SW480 (cell line): ENCODE measurements at regions not wholly inside any gene's neighbourhood (a gene's known extent, or its start where the extent isn't known, plus 50 kb on each side); places are given as distances from the start of the nearest gene placed in this dataset.
"Not testable (repeated sequence)": the region's sequence is repeated elsewhere in the genome, so short reads cannot be mapped to it uniquely, and the experiment has no call there.

Experiments
- DNase-seq: peaks from one replicate; pipeline ENCODE4 v3.0.0-alpha.2; 2016; ENCODE audit warnings: low spot score

DNA sequence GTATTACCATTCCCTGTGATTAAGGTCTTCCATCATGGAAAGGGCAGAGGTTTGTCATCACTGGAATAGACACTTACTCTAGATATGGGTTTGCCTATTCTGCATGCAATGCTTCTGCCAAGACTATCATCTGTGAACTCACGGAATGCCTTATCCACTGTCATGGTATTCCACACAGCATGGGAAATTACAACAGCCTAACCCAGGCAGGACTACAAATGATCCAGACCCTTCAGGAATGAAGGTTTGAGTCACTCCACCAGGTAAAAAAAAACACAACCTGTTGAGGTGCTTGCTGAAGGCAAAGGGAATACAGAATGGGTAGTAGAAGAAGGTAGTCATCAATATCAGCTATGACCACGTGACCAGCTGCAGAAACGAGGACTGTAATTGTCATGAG lies 89.0 kb upstream of the RANBP6 start:
- DNase-seq = not testable (repeated sequence)

DNA sequence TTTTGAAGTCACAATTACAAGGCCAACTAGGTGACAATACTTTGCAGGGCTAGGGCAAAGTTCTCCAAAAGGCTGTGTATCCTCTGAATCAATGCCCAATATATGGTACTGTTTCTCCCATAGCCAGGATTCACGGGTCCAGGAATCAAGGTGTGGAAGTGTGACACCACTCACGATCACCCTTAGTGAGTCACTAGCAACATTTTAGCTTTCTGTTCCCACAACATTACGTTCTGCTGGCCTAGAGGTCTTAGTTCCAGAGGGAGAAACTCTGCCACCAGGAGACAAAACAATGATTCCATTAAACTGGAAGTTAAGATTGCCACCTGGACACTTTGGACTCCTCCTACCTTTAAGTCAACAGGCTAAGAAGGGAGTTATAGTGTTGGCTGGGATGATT lies 88.5 kb upstream of the RANBP6 start:
- not testable (repeated sequence) for DNase-seq

- peak; percentile 60 for DNase-seq
Measured at GRCh38 chr9:6102336-6102987, 87.0 kb upstream of the RANBP6 start.

DNA sequence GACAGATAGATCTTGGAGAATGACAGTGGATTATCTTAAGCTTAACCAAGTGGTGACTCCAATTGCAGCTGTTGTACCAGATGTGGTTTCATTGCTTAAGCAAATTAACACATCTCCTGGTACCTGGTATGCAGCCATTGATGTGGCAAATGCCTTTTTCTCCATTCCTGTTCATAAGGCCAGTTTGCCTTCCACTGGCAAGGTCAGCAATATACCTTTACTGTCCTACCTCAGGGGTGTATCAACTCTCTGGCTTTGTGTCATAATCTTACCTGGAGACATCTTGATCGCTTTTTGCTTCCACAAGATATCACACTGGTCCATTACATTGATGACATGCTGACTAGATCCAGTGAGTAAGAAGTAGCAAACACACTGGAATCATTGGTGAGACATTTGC lies 86.3 kb upstream of the RANBP6 start:
- not testable (repeated sequence) for DNase-seq

GRCh38 chr9:6099346-6099745 lies 83.9 kb upstream of the RANBP6 start:
- not testable (repeated sequence) for DNase-seq

DNA sequence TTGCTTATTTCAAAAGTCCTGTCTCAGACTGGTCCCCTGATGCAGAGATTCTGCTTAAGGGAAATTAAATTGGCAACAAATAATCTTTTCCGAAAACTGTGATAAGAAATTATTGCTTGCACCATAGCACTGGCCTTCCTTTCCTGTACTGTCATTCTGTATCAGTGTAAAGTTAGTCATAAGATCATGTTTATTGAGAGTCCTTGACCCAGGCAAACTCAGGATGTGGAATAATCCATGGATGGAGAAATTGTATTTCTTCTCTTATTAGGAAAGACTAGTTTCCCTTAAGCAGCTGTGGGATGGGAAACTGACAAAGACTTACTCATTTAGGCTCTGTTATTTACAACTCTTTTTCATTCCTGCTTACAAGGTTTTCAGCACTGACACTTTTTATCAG lies 83.0 kb upstream of the RANBP6 start:
- no peak for DNase-seq

DNA sequence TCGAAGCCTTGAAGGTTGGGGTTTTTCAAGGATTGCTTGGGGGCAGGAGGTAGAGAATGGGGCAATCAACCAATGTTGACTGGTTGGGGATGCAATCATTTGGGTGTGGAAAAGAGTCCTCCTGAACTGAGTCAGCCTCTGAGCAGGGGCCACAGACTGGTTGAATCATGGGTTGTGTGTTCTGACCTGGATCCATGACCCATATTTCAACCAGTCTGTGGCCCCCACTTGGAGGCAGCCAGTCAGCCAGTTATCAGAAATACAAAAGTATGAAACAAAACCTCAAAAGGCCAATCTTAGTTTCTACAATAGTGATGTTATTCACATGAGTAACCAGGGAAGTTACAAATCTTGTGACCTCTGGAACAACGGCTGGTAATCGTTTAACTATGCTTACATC lies 81.4 kb upstream of the RANBP6 start:
- no peak for DNase-seq

DNA sequence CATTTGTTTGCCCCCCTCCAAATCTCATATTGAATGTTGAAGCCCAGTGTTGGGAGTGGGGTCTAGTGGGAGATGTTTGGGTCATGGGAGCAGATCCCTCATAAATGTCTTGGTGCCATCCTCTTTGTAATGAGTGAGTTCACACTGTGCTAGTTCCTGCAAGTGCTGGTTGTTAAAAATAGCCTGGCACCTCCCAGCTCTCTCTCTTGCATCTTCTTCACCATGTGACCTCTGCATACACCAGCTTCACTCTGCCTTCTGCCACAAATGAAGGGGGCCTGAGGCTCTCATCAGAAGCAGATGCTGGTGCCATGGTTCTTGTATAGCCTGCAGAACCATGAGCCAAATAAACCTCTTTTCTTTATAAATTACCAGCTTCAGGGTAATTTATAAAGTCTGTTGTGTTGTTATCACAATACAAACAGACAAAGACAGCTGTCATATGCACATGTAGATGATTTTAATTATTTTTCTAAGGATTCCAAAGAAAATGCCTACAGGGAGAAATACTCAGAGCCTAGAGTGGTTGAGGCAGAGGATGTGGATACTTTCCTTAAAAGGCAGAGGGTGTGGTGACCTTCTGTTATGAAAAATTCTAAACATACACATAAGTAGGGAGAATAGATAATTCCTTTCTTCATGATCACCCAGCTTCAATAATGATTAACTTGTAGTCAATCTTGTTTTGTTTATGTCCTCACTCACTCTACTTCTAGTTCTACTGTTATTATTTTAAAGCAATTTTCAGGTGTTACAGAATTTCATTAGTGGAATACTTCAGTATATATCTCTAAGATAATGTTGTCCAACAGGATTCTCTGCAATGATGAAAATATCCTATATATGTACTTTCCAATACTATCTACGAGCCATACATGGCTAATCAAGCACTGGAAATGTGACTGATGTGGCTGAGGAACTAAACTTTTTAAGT lies 75.1 kb upstream of the RANBP6 start:
- DNase-seq = no peak

DNA sequence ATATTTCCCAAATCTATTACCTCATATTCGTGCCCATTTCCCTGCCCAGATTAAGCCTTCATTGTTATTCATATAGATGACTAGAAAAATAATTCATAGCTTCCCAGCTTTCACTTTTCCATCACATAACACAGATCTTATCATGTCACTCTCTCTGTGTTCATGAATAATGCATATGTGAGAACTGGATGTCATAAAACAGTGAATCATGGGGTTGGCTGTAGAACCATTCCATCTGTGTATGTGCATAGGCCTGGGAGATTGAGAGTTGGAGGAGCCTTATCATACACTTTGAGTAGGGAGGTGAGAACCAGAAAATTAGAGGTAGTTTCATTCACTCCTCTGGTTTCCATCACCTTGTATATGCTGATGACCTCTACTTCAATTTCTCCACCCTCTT lies 73.9 kb upstream of the RANBP6 start:
- no peak for DNase-seq

GRCh38 chr9:6086006-6086655 lies 70.7 kb upstream of the RANBP6 start:
- DNase-seq = no peak

DNA sequence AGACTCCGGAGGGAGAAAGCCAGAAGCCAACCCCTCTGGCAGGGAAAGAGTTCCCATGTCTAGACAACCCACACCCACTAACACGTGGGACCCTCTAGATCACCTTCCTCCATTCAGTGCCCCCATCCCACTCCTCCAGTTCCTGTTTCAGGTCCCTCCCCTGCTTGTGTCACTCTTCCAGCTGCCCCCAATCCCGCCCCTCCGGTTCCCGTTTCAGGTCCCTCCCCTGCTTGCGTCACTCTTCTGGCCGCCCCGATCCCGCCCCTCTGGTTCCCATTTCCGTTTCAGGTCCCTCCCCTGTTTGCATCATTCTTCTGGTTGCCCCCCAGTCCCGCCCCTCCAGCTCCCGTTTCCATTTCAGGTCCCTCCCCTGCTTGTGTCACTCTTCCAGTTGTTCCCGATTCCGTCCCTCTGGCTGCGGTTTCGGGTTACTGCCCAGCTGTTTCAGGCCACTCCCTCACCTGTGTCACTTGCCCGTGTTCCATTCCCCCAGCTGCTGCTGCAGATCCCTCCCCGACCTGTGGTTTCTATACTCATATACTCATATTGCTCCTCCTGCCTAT lies 64.8 kb upstream of the RANBP6 start:
- DNase-seq = peak; percentile 98

GRCh38 chr9:6079386-6079785 lies 64.0 kb upstream of the RANBP6 start:
- no peak for DNase-seq

DNA sequence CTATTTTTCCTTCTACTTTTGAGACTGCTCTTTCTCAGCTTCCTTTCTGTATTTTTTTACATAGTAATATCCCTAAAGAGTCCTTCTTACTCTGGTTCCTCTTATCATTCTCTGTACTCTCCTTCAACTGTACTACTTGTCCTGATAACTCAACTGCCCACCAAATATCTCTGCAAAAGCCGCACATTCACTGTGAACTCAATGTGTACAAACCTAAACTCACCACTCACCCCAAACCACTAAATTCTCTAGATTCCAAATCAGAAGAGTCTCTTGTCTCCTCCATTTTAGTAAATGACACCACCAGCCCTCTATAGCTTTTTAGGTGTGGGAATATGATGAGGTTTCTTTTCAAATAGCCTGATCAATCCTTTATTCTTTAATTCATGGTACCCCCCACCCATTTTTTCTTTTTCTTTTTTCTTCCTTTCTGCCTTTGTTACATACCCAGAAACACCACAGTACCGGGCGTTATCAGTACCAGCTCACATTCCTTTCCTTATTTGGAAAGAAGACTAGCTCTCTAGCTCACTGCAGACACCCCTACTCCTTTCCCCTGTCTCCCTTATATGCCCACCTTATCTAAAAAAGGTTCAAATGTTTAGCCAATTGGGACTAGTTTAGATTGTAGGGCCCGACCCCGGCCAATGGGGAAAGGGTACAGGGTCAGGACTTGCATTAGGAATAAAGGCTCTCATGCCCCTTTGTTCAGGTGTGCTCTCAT lies 63.1 kb upstream of the RANBP6 start:
- no peak for DNase-seq

- DNase-seq = no peak
Measured at GRCh38 chr9:6076851-6077250, 61.4 kb upstream of the RANBP6 start.

GRCh38 chr9:6073731-6074130 lies 58.3 kb upstream of the RANBP6 start:
- DNase-seq = no peak

DNA sequence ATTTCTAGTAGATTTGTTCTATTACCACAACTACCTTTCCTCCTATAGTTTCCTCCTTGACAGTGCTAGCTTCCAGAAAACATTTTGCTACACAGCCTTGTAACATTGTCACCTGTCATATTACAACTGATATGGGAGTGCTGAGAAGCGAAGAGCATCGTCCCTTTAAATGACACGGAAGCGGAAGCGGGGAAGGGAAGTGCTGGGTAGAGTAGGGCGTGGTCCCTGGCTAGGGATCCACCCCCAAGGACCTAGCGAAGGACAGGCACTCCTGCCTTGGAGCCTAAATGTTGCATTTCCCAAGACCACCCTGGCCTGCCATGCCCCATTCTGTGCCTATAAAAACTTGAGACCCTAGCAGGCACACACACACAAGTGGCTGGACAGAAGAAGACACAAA lies 57.4 kb upstream of the RANBP6 start:
- DNase-seq = no peak

DNA sequence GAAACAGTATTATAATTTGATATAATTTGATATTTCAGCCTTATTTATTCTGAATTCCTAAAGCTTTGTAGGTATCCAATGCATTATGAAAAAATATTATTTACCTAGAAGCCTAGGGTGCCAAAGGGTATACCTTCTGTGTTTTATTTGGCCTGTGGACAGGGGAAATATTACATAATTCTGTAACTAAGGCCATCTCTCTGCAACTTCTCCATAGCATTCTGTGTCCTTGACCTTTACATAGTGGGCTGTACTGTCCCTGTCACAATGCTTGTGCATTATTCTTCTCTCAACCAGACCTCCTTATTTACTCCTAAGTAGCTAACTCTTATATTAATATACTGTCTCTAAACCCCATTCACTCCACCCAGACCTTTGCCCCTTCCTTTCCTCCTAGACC lies 57.0 kb upstream of the RANBP6 start:
- no peak for DNase-seq

- no peak for DNase-seq
Measured at GRCh38 chr9:6068983-6069382, 53.6 kb upstream of the RANBP6 start.

- DNase-seq = no peak
Measured at GRCh38 chr9:6067426-6067825, 52.0 kb upstream of the RANBP6 start.
